HG03025 (cell line): ENCODE measurements at regions not wholly inside any gene's neighbourhood (a gene's known extent, or its start where the extent isn't known, plus 50 kb on each side); places are given as distances from the start of the nearest gene placed in this dataset.
"Not testable (repeated sequence)": the region's sequence is repeated elsewhere in the genome, so short reads cannot be mapped to it uniquely, and the experiment has no call there.

Source experiments
- ATAC-seq: cut with Tn5 transposase; IDR thresholded peaks from one replicate; pipeline ENCODE4 v1.9.1; 2021; ENCODE audit warnings: mild to moderate bottlenecking, moderate library complexity; ENCODE audit not compliant: unreplicated experiment, low FRiP score

DNA sequence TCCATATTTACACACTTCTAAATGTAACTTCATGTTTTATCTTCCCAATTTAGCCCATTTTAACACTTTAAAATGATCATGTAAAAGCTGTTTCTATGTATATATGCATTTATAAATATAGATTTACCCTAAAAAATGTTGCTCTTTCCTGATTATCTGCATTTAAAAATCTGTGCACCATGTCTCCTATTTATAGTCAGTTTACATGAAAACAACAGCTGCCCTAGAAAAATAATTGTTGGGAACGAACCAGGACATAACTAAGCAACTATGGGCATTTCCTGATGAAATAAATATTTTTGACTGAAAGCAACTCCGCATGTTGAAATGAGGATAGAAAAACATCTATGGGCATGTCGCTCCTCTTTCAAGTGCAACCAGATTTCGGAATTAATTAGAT lies 1368.2 kb downstream of the FAM181B start:
- ATAC-seq = no peak

DNA sequence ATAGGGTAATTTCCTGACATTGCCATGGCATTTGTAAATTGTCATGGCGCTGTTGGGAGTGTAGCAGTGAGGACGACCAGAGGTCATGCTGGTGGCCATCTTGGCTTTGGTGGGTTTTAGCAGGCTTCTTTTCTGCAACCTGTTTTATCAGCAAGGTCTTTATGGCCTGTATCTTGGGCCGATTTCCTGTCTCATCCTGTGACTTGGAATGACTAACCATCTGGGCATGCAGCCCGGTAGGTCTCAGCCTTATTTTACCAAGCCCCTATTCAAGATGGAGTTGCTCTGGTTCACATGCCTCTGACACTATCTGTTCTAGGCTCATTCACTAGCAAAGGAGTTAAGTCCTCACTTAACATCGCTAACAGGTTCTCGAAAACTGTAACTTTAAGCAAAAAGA lies 1374.2 kb downstream of the FAM181B start:
- ATAC-seq = no peak

DNA sequence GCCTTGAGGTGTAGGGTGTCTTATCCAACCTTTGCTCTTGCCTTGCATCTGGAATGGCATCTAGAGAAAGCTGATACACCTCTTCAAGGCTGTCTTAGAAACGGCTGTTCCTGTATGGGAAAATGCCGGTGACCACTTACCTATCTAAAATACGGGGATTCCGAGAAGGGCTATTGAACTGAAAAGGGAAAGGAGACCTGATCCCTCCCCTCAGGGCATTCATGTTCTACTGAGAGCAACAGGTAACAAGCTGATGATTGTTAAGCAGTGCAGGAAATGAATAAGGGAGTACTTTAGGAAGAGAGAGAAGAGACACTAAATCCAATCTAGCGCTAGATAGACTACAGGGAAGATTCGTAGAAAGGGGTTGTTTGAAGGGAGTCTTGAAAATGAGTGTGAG lies 1388.1 kb downstream of the FAM181B start:
- ATAC-seq = no peak

DNA sequence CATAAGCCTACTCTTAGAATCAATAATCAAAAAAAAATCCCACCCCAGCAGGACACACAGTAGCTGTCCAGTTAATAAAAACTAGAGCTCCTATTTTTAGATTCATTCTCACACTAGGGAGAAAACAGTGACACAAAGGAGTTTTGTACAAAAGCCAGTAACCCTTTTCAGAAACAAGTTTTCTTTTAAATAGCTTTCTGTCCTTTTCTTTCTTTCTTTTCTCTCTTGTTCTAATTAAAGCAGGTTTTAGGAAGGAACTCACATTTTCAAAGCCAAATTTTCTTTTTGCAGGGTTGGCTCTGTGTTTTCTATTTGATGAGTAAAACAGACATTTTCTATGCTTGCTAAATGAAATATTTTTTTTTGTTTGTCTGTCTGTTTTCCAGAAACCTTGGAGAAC lies 1390.7 kb downstream of the FAM181B start:
- no peak for ATAC-seq

DNA sequence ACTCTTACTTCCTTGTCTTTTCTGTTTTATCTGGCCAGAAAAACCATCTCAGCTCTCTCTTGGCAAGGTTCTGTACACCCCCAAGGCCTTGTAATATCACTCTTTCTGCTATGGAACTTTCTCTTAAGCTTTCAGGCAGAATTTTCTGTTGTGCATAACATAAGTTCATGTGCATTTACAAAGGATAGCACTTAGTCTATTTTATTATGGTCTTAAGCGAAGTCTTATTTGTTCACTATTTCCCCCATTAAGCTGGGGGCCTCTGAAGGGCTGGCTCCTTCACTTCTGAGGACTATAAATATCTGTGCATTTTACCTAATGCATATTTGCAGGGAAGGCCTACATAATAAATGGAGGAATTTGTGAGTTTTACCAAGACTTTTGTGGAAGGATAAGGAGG lies 1393.4 kb downstream of the FAM181B start:
- no peak for ATAC-seq

DNA sequence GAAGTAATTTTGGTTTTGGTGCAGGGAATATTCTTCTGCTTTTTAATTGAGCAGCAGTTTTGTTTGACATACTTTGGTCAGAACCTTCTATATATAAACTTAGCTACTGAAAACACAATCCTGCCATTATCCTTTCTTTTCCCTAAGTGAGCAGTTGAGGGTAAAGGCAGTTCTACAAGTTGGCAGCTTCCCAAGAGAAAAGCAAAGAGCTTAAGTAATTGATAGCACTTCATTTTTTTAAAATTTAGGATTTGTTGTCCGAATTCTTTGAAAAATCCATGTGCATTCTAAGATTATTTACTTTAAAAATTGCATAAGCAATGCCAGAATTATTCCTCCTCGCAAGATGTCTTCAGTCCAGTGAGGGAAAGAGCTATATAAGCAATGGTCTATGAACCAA lies 1394.1 kb downstream of the FAM181B start:
- no peak for ATAC-seq

DNA sequence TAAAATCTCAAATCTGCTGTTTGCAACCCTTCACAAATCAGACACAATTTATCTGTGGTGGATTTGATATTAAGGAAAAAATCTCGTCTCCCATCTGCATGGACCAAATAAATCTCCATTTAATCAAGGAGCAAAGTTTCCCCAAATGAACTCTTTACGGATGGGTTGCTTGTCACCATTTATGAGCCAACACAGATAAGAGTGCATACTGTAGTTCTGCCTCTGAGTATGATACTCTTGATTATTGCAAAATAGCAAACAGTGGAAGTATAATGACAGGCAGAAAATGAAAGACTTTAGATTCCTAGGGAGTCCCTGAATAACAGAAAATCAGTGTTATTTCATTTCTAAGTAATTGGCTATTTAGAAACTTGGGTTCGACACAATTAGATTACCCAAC lies 1395.9 kb downstream of the FAM181B start:
- no peak for ATAC-seq

DNA sequence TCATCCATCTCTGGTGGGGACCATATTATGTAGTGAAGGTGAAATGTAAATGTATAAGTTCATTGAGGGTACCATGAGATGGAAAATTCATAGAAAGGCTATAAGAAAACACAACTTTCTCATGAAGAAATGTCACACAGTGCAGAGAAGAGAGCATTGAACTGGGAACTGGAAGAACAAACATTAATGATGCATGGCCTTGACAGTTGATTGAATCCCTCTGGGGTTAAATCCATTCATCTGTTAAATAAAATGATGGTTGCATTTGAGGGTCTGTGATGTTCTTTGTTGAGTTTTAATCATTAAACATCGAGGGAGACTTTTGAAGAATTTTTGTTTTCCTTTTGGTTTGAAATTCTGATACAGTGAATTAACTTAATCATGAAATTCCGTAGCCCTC lies 1401.4 kb downstream of the FAM181B start:
- ATAC-seq = no peak

DNA sequence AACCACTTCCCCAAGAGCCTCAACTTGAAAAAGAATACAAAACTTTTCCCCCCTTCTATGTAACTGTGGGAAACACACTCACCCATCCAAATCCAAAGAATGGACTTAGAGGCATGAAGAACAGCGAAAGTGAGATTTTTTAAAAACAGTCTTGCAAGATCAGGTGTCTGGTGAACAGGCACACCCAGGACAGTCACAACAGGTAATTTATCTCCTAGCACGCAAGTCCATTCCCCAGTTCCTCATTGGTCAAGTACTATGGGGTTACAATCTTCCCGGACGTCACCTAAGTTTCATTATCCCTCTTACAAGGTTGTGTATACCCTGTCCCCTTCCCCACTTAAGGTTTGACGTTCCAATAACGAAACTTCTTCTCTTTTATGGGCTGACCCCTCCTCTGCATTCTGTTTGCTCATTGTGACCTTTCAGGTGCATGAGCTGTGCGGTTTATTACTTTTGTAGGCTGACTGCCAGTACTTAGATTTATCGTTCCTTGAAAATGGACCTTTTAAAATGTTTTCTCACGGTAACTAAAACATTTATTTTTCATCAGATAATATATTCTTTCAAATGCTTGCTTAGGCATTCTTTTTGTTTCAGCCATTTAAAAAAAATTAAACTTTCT lies 1401.9 kb downstream of the FAM181B start:
- no peak for ATAC-seq

DNA sequence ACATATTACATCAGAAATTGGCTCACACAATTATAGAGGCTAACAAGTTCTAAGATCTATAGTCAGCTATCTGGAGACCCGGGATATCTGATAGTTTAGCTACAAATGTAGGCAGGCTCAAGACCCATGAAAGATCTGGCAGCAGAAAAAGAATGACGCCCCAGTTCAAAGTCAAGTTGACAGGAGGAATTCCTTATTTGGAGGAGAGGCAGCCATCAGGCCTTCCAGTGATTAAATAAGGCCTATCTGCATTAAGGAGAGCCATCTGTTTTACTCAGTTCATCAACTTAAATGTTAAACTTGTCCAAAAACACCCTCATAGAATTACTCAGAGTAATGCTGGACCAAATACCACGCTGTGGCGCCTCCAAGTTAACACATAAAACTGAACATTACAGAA lies 1402.6 kb downstream of the FAM181B start:
- no peak for ATAC-seq

DNA sequence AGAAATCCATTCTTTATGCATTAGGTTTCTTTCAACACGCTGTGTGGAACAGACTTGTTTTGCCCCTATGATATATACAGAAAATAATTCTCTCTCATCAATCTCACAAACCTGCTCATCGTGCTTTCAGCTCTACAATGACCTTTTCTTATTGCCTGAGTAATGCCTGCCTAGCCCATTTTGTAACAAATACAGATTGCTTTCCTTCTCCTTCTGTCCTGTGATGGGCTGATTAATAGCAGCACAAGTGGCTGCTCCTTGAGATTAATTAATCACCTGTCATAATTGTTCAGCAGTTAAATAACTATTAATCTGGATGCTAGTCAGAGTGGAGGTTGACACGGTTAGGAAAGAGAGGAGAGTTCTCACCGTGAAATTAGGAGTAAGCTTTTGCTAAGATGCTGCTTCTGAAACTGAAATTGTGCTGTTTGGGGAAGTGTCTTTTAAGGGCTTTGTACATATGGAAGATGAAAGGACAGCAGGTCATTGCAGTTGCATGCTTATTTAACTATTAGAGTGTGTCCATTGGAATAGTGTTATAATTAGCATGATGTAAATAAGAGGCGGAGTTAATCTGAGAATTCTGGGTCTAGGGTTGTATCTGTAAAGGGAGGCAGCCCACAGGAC lies 1430.5 kb downstream of the FAM181B start:
- ATAC-seq = no peak

DNA sequence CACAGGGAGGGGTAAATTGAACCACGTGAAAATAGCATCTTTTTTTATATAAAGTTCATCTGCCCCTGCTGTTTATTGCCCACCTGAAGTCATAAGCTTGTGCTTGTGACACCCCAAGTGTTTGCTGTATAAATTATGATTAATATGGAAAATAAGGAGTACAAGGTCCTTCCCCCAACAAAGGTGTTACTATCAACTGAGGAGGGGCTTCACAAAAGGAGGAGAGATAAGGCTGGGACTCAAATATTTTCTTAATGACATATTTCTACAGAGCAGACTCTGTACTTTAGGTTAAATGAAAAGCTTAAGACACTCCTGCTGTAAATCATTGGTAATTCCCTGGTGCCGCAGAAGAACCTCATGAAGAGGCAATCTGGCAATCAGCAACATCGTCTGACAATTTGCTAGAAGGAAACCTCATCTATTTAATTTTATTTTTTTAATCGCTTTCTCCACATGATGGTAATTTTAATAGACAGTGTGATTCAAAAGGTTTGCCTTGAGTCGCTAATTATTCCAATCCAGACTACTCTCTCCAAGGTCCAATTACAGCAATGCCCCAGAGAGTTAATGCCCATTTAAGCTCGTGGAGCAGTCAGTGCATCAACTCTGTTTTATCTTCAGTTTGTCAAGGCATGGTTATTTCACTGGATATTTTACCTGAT lies 1432.4 kb downstream of the FAM181B start:
- ATAC-seq = no peak

DNA sequence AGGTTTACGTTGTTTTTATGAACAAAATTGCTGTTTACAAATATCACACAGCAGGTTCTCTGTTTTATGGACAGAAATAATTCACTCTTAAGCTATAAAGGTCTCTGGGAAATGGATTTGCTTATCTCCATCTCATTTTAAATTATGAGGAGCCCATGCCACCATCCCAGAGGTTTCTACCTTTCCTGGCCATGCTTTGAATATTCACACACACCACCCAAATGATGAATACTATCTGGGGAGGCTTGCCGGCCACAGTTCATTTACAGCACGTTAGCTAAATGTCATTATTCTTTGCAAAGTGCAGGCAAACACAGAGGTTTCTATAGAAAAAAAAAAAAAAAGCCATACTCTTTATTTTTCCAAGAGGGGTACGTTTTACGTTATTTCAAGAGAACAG lies 1446.7 kb downstream of the FAM181B start:
- ATAC-seq = no peak

DNA sequence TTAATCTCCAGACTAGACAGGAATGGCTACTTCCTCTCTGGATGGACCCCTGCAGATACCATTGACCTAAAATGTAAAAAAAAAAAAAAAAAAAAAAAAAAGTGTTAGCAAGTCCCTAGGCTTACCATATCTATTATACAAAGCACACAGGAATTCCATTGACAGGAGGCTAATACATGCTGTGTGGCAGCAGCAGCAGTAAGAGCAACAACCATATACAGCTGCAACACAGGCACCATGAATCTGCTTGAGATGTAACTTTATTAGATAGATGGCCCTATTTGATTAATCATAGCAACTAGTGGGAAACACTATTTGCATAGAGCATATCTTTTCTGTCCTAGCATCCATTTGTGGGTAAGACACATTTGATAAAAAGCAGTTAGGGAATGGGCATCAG lies 1447.1 kb downstream of the FAM181B start:
- ATAC-seq = no peak

DNA sequence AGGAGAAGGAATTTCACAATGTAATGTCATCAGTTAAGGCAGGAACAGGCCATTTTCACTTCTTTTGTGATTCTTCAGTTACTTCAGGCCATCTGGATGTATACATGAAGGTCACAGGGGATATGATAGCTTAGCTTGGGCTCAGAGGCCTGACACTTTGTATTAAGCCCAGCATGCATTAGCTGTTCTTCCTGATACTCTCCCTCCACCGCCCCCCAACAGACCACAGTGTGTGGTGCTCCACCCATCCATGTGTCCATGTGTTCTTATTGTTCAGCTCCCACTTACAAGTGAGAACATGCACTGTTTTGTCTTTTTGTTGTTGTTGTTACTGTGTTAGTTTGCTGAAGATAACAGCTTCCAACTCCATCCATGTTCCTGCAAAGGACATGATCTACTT lies 1453.4 kb downstream of the FAM181B start:
- not testable (repeated sequence) for ATAC-seq

DNA sequence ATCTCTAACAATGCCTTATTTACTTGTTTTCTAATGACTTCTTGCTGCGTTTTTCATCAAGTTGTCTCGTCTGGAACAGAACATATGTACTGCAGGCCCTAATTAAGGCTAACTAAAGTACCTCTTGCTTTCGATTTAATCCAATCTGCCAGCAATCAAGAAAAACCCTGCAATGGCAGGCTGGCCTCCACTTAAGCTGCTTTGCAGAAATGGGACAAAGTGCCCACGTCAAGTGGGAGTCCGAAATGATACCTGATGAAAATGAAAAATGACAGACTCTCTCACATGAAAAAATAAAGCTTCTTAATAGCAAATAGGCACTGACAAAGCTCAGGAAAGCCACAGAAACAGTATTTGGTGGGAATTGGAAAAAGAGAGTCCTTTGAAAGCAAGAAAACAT lies 1454.7 kb downstream of the FAM181B start:
- no peak for ATAC-seq

DNA sequence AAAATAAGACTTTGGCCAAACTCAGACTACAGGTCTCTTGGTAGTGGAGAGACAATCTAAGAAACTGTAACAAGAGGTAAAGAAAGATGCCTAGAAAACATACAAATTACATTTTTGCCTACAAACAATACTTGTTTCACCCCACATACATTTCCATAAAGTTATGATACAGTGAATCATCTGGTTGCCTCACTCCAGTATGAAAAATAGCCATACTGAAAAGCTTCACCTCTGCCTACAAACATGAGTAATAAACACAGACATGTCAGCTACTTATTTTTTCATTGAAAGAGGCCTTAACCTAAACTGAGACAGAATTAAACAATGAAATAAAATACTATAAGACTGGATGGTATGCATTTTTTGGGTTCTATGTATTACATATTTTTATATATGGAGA lies 1463.0 kb downstream of the FAM181B start:
- ATAC-seq = no peak

DNA sequence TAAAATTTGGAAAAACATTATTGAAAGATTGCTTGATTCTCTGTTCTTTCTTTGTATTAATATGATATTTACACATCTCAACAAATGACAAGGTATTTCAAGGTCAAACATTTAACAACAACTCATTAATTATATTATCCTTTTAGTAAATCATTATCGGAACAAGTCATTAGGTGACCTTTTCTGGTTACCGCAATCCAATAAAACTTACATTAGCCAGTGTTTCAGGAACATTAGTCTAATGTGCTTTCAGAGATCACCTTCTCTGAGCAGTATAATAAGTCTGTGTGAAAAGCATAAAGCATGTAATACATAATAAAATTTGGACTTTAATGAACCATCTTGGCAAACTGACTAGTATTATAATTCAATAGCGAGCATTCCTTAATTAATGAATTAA lies 1466.4 kb downstream of the FAM181B start:
- ATAC-seq = no peak

DNA sequence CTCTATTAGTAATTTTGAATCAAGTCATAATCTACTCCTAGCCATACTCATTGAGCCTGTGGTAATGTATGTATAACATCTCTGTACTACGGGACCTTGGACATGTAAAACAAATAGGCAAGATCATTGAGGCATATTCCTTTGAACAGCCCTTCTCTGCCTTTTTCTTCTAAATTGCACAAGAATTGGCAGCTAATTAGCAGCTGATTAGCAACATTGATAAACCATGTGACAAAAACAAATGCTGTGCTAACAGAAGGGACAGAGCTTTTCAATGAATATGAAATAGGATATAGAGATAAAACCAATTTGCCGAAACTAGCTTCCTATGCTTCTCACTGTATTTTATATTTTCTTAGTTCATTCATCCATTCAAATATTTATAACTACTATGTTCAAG lies 1474.2 kb downstream of the FAM181B start:
- ATAC-seq = no peak

DNA sequence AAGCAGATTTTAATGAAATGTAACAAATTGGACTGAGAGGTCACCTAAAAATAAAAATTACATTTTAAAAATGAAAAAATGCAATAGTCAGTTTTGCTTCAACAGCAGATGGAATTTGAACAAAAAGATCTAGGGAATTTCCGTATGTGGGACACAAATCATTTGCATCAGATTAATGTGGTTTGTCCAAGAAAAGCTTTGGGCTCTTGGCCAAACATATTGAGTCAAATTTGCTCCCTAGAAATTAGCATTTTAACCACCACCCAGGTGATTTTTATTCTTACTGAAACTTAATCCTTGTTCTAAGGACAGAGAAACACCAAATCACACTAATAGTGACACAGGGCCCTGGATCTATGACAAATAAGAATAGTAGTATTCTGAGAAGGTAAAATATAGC lies 1477.8 kb downstream of the FAM181B start:
- no peak for ATAC-seq

DNA sequence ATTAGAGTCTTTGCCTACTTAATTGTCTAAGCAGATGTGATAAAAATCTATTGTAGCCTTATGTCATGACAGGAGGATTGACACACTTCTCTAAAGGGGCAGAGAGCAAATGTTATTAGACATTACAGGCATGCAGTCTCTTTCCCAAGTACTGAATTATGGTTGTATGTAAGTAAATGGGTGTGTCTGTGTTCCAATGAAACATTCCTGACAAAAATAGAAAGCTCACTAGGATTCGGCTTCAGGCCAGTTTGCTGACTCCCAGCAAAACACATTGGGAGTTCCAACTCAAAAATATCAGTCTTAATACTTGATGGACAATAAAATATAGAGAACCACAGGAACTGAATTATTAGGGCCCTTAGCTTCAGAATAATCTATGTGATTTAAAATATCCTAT lies 1480.4 kb downstream of the FAM181B start:
- no peak for ATAC-seq

DNA sequence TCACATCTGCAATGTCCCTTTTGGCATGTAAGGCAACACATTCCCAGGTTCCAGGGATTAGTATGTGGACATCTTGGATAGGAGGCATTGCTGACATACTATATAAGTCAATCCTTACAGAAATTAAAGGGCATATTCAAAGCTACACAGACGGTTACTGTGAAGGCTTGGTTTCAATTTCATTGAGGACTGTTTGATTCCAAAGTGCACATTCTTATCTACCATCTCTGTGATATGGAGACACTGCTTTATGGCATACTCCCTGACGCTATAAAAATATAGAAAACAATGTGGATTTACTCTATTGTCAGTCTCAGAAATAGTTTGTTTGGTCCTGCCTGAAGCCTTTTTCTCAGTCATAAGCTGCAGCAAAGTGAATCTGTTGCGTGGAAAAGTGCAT lies 1486.7 kb downstream of the FAM181B start:
- no peak for ATAC-seq
